K562 (cell line): ENCODE measurements at regions not wholly inside any gene's neighbourhood (a gene's known extent, or its start where the extent isn't known, plus 50 kb on each side); places are given as distances from the start of the nearest gene placed in this dataset.

Source experiments
- MGA ChIP-seq: fragments of 450-650 bp; IDR thresholded peaks from 2 replicates; pipeline ENCODE4 v1.6.1; 2016; ENCODE audit warnings: mild to moderate bottlenecking, moderate library complexity
- NONO ChIP-seq, 2 experiments: fragments of 200-400 bp in 1 of 2; fragments of 450-650 bp in 1 of 2; formaldehyde crosslinking in 1 of 2; IDR thresholded peaks; 2 replicates each; pipeline ENCODE4 v1.6.1; 2017; ENCODE audit warnings: low read depth in 2 of 2, mild to moderate bottlenecking in 2 of 2, moderate library complexity in 2 of 2, low read length in 1 of 2

GRCh38 chr1:105686874-105687690, 1369.4 kb upstream of the PRMT6 start (continued):
- TF ChIP-seq MGA (no peak), NONO (IDR thresholded peaks at IDR 0.05; ENCODE audit: low read depth in 2 of 2, low read length in 1 of 2) (no peak)
